DMS153 (cell line): ENCODE measurements at regions not wholly inside any gene's neighbourhood (a gene's known extent, or its start where the extent isn't known, plus 50 kb on each side); places are given as distances from the start of the nearest gene placed in this dataset.

Experiments used
- DNase-seq: peaks from one replicate; lab custom pipeline; 2025; lab: John Stamatoyannopoulos, UW

DNA sequence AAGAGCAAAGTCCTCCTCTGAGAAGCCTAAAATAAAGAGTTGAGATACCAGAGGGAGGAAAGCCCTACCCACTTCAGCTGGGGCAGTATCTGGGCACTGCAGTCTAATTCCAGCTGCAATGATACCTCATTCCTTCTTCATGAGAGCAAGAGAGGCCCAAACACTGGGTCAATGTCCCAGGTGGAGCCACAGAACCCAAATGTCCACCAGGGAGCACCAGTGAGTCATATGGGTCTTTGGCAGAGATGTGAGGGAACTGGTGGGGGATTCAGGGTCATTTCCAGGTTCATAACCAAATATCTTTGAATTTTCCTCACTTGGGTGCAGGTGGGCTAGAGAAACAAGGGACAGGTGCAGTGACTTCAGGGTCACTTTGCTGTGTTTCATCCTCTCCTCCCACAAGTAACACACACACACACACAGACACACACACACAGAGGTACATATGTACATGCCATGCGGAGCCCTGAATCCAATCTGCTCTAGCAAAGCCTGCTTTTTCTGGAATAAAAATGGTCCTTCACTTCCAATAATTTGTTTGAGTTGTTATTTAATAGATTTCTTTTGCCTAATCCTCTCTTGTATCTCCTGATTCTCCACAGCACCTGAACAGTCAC lies 585.4 kb downstream of the SOX6 start:
- DNase-seq = no peak

DNA sequence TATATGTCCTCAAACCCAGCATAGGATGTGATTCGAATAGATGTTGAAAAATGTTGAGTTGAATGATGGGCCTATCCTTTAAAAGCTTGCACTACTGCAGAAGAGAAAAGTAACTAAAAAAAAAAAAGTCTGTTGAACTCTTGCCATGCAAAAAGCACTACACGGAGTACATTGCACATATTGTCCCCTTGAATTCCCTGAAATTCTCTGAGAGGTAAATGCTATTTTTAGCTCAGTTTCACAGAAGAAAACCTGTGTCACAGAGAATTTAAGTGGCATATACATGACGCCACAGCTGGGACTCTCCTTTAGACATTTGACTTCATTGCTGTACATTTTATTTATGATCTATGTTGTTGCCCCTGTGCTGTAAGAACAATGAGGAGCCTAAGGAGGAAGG lies 583.8 kb downstream of the SOX6 start:
- no peak for DNase-seq

DNA sequence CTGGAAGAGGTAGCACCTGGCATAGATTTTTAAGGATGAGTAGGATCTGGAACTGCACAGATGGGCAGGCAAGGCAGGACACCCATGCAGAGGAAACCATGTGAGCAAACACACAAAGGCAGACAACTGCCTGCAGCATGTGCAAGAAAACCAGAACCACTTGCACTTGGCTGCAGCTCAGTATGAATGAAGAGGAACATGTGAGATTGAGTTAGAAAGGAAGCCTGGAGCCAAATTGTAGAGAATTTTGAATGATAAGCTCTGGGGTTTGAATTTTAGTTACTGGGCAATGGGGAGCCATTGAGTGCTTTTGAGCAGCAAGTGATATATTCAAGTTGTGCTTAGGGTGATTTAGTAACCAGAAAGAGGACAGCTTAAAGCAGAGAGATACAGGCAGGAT lies 583.4 kb downstream of the SOX6 start:
- no peak for DNase-seq

DNA sequence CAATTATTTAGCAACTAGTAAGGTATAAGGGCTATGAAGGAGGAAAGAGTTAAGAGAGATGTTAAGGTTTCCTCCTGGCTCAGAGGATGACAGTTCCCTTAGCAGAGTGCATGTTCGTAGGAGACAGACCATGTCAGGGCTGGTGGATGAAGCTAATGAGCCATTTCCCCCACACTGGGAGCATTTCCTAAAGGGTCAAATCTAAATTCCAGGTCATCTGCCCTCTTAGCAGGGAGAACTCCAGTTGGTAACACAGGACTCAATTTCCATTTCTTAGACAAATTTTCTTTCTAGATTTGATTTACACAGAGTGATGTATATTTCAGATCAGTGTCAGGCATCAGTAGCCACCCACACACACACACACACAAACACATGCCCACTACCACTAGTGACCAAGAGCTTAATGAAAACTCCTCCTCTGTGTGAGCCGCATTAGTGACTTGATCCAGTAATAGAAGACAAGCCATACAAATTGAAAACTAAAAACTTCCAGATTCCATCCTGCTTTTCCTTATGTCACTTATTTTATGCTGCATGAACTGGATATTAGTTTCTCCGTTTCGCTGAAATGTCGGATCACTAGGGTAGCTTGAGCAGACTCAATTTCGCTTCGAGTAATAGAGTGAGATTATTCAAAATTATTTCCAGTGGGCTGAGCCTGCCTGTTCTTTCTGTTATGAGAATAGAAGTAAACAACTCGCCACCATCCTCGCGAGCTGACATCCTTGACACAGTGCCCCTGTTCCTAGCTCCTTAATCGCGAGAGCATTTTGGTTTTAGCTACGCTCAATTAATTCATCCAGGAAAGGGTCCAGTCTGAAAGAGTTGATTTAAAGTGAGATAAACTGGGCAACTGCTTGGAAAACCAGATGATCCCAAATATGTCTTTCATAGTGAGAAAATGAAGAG lies 582.6 kb downstream of the SOX6 start:
- DNase-seq = no peak

DNA sequence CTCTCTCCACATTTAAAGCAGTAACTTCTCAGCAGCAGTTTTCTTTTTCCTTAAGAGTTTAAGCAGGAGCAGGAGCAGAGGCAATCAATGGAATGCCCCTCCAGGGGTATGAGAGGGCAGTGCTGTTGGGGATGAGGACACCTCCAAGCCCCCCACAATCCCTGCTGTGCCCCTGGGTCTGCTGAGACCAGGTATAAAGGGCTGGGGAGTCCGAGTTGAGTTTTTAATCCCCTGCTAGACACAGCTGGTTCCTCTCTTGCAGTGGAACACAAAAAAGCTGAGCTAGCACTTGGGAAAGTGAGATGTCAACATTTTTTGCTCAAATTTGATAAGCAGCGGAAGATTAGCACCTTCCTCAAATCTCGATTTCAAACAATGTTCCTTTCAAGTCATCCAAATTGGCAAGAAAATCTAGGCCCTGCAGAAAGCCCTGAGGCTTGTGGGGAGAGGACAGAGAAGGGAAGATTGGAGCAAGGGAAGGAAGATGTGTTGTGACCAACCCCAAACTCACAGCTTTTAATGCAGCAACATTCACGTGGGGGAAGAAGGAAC lies 581.9 kb downstream of the SOX6 start:
- no peak for DNase-seq

DNA sequence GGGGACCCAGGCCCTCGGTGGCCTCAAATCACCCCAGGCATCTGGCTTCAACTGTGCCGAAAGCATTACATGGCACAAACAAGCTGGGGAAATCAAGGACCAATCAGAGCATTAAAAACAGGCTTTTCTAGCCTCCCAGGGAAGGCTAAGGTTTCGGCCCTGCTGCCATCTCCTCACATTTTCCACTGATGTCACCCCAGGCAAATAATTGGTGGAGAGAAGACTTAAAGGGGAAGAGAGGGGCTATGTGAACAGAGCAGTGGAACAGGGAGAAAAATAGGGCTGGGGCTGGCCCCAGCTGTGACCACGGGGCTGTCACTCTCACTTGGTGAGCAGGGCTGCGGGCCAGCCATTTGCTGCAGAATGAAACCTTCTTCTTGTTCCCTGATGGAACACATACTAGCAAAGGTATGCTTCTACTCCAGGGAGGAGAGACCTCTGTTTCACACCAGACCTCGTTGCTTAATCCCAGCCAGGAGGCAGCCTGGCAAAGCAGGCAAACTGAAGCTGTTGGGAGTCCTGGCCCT lies 581.3 kb downstream of the SOX6 start:
- DNase-seq = no peak

DNA sequence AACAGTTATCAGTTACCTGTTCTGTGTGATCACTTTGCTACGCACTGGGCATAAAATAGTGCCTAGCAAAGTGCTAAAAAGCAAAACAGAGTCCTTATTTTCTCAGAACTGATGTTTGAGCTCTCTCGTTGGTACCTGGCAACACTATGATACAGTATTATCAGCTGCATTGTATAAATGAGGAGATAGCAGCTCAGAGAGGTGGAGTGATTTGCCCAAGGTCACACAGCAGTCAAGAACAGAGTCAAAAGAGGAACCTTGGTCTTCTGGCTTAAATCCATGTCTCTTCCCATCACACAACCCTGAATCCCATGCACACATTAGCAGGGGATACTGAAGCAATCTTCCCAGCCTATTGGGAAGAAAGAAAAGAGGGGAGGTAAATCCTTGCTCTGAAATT lies 580.5 kb downstream of the SOX6 start:
- no peak for DNase-seq

DNA sequence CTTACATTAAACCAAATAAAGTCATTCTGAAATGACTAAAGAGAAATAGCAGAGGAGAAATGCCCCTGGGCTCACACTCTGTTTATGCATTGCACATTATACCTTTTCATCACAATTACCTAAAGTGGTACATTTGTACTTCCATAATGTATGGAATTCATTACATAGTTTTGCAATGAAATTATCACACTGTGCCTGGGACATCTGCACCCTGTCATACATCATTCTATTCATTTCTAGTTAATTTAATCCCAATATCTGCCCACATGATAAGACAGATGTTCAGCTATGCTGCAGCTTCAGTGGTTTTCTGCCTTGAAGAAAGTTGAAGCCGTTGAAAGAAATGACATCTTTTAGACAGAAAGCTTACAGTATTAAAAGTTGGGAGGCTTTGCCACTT lies 580.0 kb downstream of the SOX6 start:
- no peak for DNase-seq

DNA sequence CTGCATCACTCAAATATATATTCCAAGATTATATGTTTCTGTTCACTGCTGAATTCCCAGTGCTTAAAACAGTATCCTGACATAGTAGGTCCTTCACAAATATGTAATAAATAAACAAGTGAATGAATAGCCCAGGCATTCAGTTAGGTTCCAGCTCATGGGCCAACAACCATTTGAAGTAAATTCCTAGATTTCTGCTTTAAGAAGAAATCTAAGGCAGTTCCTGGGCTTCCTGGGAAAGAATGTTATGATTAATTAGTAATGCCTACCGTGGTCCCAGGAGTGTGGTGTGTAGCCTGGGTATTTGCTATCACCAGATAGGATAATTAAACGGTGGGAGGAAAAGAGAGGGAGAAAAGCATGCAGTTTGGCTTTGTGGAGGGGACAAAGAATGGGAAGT lies 576.8 kb downstream of the SOX6 start:
- no peak for DNase-seq

DNA sequence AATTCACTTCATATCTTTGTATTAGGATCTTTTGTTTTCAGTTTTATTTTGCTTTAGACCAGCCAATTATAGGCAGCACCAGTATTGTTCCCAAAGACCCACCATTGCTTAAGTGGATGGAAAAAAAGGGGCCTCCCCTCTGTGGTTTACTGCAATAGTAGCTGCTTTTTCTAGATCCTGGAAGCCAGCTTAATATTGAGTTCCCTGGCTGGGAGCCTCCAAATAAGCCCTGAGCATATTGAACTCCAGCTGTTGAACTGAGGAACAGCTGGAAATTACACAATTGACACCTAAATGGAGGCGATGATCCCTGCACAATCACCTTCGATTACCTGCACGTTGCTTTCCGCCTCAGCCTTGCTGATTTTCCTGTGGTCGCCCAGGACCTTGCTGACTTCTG lies 576.0 kb downstream of the SOX6 start:
- DNase-seq = no peak

DNA sequence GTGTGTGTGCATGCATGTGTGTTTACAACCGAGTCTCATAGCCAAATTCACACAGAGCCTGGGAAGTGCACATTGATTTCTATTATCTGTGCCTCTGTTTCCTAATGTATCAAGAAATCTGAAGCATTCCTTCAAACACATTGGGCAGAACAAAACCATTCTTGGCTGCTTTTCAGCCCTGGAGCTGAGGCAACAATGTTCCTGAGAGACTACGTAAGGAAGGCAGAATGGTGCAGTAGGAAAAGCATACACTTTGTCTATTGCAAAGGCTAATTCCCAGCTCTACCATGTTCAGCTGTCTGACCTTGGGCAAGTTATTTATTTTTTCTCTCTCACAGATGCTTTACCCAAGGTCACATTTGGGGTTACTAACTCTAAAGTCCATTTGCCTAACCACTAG lies 575.5 kb downstream of the SOX6 start:
- DNase-seq = no peak

DNA sequence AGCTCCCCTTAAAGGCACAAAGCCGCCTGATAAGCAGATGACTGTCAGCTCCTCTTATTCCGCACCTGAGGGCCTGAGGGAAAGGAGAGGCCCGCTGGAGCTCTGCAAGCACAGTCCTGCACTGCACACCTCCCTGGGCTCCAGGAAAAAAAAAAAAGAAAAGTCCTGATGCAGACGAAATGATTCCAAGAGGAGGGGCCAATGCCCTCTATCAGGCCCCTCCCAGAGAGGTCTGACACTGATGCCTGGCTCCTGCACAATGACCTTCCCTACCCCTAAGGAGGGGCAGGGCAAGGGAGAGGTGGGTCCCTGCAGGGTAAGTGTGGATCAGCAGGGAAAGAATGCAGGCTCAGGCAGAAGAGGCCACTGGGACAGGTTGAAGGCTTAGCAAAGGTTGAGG lies 572.7 kb downstream of the SOX6 start:
- no peak for DNase-seq

DNA sequence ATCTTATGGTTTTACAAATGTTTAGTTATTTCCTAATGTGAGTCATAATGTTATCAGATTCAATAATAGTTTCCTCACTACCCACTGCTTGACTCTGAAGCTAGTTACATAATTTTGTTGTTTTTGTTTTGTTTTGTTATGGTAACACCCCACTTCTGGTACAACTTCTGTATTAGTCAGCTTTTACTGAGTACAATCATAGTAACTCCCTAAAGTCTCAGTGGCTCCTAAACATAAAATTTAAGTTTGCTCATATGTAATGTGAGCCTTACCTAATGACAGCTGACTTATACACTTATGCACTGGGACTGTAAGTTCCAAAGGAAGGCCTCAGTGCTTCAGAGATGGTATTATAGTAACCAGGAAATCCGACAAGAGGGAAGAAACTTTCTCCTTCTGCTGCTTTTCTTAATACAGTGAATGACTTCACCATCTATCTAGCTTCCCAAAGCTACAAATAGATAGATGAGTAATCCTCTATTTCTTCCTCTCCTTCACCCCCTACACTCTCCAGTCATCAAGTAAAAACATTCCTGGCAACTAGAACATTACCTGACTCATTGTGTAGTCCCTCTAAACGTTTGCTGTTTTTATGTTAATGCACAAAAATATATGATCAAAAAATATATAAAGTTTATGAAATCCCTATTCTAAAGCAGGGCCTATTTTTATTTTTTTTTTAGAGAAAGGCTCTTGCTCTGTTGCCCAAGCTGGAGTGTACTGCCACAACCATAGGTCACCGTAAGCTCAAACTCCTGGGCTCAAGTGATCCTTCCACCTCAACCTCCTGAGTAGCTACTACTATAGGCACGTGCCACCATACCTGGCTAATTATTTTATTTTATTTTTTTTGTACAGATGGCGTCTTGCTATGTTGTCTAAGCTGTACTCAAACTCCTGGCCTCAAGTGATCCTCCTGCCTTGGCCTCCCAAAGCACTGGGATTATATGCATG lies 563.0 kb downstream of the SOX6 start:
- DNase-seq = no peak

DNA sequence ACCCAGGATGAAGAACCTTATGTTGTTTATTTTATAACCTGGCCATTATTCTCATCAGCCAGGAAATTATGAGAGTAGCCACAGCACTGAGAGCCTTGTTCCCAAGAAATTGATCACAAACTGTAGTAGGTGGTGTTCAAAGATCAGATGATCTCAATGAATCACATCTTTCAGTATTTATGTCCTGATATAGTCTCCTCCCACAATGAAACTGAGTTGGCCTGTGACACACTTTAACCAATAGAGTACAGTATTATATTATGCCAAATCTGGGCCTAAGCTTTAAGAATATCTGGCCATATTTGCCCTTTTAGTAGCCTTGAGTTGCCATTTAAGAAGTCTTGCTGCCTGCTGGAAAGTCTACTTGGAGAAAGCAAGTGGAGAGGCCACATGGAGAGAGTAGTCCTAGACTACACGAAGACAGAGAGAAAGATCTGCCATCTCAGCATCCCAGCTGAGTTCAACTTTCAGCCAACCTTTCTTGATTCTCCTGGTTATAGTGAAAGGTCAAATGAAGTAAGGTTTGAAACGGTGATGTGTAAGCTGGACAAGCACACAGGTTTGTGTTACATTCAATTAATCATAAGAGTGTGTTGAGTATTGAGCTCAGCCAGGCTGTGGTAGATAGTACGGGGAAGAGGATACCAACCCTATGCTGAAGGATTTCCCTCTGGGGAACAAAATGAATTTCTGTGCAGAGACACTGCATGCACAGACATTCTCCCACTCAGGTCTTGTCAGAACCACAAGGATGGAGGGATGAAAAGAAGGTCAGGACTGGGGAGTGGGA lies 561.8 kb downstream of the SOX6 start:
- no peak for DNase-seq

DNA sequence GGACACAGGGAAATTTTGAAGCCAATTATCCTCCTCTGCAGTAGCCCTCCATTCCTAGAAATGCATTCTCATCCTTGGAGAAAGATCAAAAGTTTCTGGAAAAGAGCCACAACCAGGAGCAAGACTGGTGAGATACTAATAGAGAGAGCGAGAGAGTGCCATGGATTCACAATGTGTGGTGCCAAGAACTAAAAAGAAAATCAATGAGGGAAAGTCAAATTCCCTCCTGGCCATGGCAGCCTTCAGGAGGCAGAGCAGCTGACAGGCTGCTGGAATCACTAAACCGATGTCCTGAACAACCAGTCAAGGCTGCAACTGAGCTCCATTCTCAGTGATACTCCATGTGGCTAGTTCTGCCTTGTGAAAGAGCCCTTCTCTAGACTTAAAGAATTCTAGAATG lies 561.0 kb downstream of the SOX6 start:
- no peak for DNase-seq

DNA sequence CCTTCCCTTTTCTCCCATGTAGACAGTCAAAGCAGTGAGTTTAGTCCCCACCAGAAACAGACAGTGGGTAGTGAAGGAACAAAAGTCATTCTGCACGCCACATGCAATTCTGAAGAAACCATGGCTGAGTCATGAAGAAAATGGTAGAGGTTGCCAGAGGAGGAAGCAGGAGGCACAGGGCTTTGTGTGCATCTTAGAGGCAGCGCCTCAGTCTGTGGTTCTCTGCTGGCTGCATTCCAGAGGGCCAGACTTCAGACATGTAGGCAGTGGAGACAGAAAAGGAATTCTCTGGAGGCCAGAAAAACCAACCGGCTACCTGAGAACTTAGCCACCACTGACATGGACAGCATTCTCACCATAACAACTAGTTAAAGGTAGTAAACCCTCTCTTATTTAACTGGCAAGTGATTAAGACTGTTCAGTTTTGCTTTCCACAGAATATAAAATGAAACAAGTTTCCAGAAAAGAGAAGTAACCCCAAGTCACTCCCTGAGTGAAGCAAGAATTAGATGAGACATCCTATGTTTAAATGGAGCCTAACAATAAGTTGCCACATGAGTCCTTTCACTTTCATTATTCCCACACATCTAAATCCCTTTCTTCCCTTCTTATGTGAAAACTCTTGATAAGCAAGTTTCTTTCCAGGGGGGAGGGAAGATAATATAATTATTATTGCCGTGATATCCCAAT lies 556.1 kb downstream of the SOX6 start:
- DNase-seq = no peak

DNA sequence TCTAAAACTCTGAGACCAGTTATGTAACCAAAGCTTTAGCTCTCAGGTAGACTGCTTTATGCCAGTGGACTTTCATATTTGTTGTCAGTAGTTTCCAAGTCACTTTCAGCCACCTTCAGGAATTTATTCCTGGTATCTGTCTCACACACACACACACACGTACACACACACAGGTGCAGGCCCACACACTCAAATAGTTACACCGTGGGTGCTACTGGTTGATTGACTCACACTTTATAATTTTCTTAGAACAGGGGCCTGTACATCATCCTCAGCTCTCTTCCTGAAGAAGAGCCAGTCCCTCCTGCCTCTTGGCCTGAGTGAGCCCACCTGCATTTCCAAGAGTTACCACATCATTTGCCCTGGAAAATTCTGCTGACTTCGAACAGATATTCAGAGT lies 555.2 kb downstream of the SOX6 start:
- DNase-seq = no peak

DNA sequence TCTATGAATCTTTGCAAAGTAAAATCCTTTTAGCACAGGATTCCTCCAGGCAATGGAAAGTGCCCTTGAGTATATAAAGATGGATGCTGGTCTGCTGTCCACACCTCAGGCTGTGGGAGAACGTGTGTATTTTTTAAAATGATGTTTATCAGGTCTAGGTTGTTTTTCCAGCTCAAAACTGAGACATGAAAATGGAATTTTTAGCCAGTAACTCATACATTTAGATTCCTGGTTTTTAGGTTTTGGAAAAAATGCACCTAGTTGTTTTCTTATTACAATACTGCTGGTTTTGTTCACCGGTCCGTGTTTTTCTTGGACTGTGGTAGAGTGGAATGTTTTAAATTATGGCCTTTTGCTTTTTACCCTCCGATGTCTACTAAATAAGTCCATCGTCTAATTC lies 554.7 kb downstream of the SOX6 start:
- DNase-seq = no peak

DNA sequence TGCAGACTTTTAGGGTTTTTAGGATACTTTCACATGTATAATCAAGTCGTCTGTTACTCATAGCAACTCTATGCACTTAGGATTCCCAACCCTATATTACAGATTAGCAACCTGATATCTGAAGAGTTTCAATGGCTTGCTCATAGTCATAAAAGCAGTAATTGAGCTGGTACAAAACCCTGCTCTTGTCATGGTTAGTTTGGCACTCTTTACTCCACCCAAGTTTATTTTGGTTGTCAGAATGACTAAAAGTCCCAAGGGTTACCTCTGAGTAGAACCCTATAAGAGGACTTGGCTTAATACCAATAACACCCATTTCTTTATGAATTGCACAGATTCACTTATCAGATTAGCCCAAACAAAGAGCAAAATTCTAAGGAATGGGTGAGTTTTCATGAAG lies 550.6 kb downstream of the SOX6 start:
- peak; percentile 29 for DNase-seq

DNA sequence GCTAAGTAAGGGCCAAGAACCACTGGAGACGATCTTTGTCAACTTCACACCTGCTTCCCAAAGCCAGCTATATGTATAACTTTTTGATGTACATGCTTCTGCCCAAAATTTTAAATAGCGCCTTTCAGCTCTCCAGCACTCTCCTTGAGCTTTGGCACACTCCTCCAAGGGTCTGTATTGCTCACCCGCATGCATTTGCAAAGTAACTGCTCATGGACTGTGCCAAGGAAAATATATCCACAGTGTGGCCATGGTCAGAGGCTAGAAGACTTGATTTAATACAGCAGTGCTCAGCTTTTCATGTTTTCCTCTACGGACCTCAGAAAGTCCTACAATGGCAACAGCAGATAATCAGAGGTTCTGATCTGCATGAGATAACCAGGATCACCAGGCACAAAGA lies 550.1 kb downstream of the SOX6 start:
- no peak for DNase-seq

DNA sequence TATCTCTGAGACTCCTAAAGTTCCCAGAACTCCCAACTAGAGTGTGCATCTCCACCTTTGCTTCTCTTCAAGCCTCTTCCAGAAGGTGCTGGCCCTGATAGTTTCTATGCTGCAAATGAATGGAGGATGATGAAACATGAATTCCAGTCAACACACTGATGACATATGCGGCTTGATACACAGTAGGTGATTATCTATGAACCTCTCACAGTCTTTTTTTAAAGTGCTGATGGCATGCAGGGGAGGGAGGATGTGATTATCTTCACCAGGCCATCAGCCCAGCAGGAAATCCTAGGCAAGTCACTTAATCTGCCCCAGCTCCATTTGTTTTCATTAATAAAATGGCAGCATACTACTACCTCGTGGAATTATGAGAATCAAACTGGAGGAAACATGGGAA lies 548.5 kb downstream of the SOX6 start:
- DNase-seq = no peak
